Endodermal cell (in vitro differentiated cells): ENCODE measurements at regions not wholly inside any gene's neighbourhood (a gene's known extent, or its start where the extent isn't known, plus 50 kb on each side); places are given as distances from the start of the nearest gene placed in this dataset.

Experiments used
- DNase-seq: peaks from one replicate; pipeline ENCODE4 v3.0.0-alpha.2; 2017
- H3K27ac ChIP-seq: 2 replicates; pipeline ENCODE4 v1.5.1; 2013; ENCODE audit warnings: mild to moderate bottlenecking, low read depth, low read length, moderate library complexity
- H3K27me3 ChIP-seq: 2 replicates; pipeline ENCODE4 v1.6.1; 2013; ENCODE audit warnings: mild to moderate bottlenecking, low read length, moderate library complexity; ENCODE audit not compliant: insufficient read depth, control insufficient read depth, poor library complexity, severe bottlenecking
- H3K36me3 ChIP-seq: 2 replicates; pipeline ENCODE4 v1.7.0; 2013; ENCODE audit warnings: mild to moderate bottlenecking, low read length, moderate library complexity; ENCODE audit not compliant: control insufficient read depth, insufficient read depth
- H3K4me1 ChIP-seq: one replicate; pipeline ENCODE4 v1.7.0; 2013; ENCODE audit warnings: low read length; ENCODE audit not compliant: control insufficient read depth, insufficient read depth
- H3K4me3 ChIP-seq: 2 replicates; pipeline ENCODE4 v1.5.1; 2013; ENCODE audit warnings: mild to moderate bottlenecking, low read length, moderate library complexity
- H3K9ac ChIP-seq: 2 replicates; pipeline ENCODE4 v1.6.1; 2013; ENCODE audit warnings: mild to moderate bottlenecking, low read length, moderate library complexity; ENCODE audit not compliant: poor library complexity, severe bottlenecking; ENCODE audit errors: extremely low read depth
- H3K9me3 ChIP-seq: 2 replicates; pipeline ENCODE4 v1.6.1; 2013; ENCODE audit warnings: mild to moderate bottlenecking, low read length, moderate library complexity; ENCODE audit not compliant: control insufficient read depth
- H3K27ac Mint-ChIP-seq: 2 replicates; pipeline ENCODE4 v1.8.0; 2020; ENCODE audit warnings: mixed read lengths
- H3K27me3 Mint-ChIP-seq: 2 replicates; pipeline ENCODE4 v1.8.0; 2021; ENCODE audit warnings: mild to moderate bottlenecking, mixed read lengths; ENCODE audit not compliant: insufficient read depth
- H3K36me3 Mint-ChIP-seq: 2 replicates; pipeline ENCODE4 v1.8.0; 2020; ENCODE audit warnings: low read depth, mixed read lengths
- H3K4me1 Mint-ChIP-seq: 2 replicates; pipeline ENCODE4 v1.8.0; 2020; ENCODE audit warnings: mixed read lengths
- H3K4me3 Mint-ChIP-seq: 2 replicates; pipeline ENCODE4 v1.8.0; 2020; ENCODE audit warnings: mild to moderate bottlenecking, moderate library complexity, mixed read lengths
- H3K9me3 Mint-ChIP-seq: 2 replicates; pipeline ENCODE4 v1.8.0; 2020; ENCODE audit warnings: mild to moderate bottlenecking, mixed read lengths
- CTCF ChIP-seq: fragments of 200-600 bp; sonication (generic); conservative IDR thresholded peaks from 2 replicates; pipeline ENCODE4 v1.5.0; 2021; ENCODE audit warnings: antibody characterized with exemption, mild to moderate bottlenecking
- WGBS, 2 experiments: methylation state at CpG; one replicate each; pipeline versions ENCODE4 v1.1.5 to v1.1.7; 2013; ENCODE audit warnings: missing lambda C conversion rate in 2 of 2, mixed read lengths in 1 of 2; ENCODE audit not compliant: insufficient coverage in 1 of 2, insufficient read length in 1 of 2; 5-methylcytosine and 5-hydroxymethylcytosine counted together

DNA sequence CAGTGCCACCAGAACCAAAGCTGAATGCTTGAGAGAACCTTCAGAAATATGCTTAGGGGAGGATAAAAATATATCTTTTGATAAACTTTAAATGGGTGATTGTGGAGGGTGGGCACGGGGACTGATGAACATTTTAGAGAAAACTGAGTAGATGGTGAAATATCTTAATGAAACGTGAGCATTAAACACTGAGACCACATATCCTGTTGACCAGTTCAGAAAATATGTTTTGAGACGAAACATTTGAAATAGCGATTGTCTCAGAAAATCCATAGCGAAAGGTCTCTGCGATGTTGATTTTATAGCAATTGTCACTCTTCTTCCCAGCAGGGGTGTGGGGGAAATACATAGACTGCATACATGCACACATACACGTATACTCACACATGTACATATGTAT is 231.0 kb downstream of the ESM1 start:
- DNase-seq = no peak
- Histone ChIP-seq H3K27ac (no peak overlapping the region), H3K27me3 (no peaks in the 10 kb centered on the region), H3K4me1 (peaks cover 5% of the 10 kb centered on the region), H3K9ac (no peak overlapping the region), H3K36me3 (no peaks in the 10 kb centered on the region), H3K4me3 (no peak overlapping the region), H3K9me3 (no peaks in the 10 kb centered on the region)
- Mint-ChIP-seq H3K4me3 (no peak overlapping the region), H3K27me3 (peaks cover 16% of the 10 kb centered on the region), H3K36me3 (no peaks in the 10 kb centered on the region), H3K27ac (no peak overlapping the region), H3K9me3 (no peaks in the 10 kb centered on the region), H3K4me1 (peaks cover 16% of the 10 kb centered on the region)
- TF ChIP-seq CTCF = no peak
- 93 to 99% methylated on average over 6 to 7 of the region's 7 CpGs for WGBS, 2 experiments

DNA sequence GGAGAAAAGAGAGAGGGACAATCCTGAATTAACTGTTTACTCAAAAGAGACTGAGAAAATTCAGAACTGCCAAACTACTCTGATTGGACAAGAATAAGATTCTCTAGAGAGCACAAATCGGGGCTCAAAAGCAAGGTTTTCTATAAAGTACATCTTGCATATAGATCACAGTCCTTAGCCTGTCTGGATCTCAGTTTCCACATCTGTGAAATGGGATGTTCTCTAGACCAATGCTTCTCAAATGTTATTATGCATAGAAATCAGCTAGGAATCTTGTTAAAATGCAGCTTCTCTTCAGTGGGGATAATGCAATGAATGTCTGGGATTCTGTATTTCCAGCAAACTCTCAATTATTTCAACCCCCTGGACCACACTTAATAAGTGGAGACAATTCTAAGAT is 231.6 kb downstream of the ESM1 start:
- H3K4me3 ChIP-seq = no peak overlapping the region
- peaks cover 5% of the 10 kb centered on the region for H3K4me1 ChIP-seq
- Mint-ChIP-seq H3K36me3 (no peaks in the 10 kb centered on the region), H3K27ac (no peak overlapping the region), H3K9me3 (no peaks in the 10 kb centered on the region), H3K4me1 (peaks cover 16% of the 10 kb centered on the region), H3K27me3 (peaks cover 16% of the 10 kb centered on the region), H3K4me3 (no peak overlapping the region)
- H3K27ac ChIP-seq = no peak overlapping the region
- no peak for DNase-seq
- H3K27me3 ChIP-seq = no peaks in the 10 kb centered on the region
- WGBS, 2 experiments = 89 to 100% methylated on average over 1 of the region's 1 CpG
- H3K36me3 ChIP-seq = no peaks in the 10 kb centered on the region
- H3K9ac ChIP-seq = no peak overlapping the region
- no peak for TF ChIP-seq CTCF
- H3K9me3 ChIP-seq = no peaks in the 10 kb centered on the region

DNA sequence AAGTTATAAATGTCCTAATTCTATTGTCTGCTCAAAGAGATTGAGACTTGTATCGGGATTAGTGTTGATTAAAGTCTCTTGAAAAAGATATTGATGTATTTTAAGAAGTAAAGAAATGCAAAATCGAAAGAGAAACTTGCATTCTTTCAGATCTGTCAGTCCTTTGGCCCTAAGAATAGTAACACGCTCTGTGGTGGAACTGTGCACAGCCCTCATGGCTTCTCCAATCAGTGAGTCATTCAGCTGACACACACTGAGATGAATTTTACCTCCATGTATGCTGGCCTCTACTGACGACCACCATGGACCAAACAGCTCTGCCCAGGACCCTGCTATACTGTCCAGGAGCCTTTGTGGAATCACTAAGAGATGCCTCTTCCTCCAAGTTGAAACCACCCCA is 232.4 kb downstream of the ESM1 start:
- Mint-ChIP-seq H3K9me3 (no peaks in the 10 kb centered on the region), H3K27ac (no peak overlapping the region)

More for the DNA sequence above, 232.4 kb downstream of the ESM1 start:
- TF ChIP-seq CTCF = no peak
- WGBS, 2 experiments = 64 to 66% methylated on average over 4 of the region's 4 CpGs
- H3K4me1 ChIP-seq = peaks cover 5% of the 10 kb centered on the region
- no peak for DNase-seq
- no peaks in the 10 kb centered on the region for H3K36me3 ChIP-seq
- Mint-ChIP-seq H3K4me1 (peaks cover 16% of the 10 kb centered on the region), H3K27me3 (peaks cover 16% of the 10 kb centered on the region), H3K4me3 (no peak overlapping the region), H3K36me3 (no peaks in the 10 kb centered on the region)
- H3K4me3 ChIP-seq = no peak overlapping the region
- no peak overlapping the region for H3K27ac ChIP-seq
- H3K27me3 ChIP-seq = no peaks in the 10 kb centered on the region
- no peaks in the 10 kb centered on the region for H3K9me3 ChIP-seq
- no peak overlapping the region for H3K9ac ChIP-seq
